IPS-18a (cell line): ENCODE measurements at regions not wholly inside any gene's neighbourhood (a gene's known extent, or its start where the extent isn't known, plus 50 kb on each side); places are given as distances from the start of the nearest gene placed in this dataset.

ENCODE experiments used
- H3K27ac ChIP-seq: one replicate; pipeline ENCODE4 v1.5.1; 2013; ENCODE audit warnings: low read length
- H3K27me3 ChIP-seq: one replicate; pipeline ENCODE4 v1.6.1; 2013; ENCODE audit warnings: mild to moderate bottlenecking, low read length; ENCODE audit not compliant: control insufficient read depth, insufficient read depth
- H3K36me3 ChIP-seq: one replicate; pipeline ENCODE4 v1.6.1; 2013; ENCODE audit warnings: low read depth, low read length; ENCODE audit not compliant: control insufficient read depth
- H3K4me1 ChIP-seq: one replicate; pipeline ENCODE4 v1.6.1; 2013; ENCODE audit warnings: low read depth, low read length; ENCODE audit not compliant: control insufficient read depth
- H3K4me3 ChIP-seq: one replicate; pipeline ENCODE4 v1.5.1; 2013; ENCODE audit warnings: low read length
- H3K9ac ChIP-seq: one replicate; pipeline ENCODE4 v1.6.1; 2013; ENCODE audit warnings: mild to moderate bottlenecking, low read length, moderate library complexity
- H3K9me3 ChIP-seq: one replicate; pipeline ENCODE4 v1.6.1; 2013; ENCODE audit warnings: low read depth, low read length; ENCODE audit not compliant: control insufficient read depth

- Histone ChIP-seq H3K9ac (no peak overlapping the region), H3K27ac (no peak overlapping the region), H3K36me3 (no peaks in the 10 kb centered on the region), H3K9me3 (no peaks in the 10 kb centered on the region), H3K27me3 (no peaks in the 10 kb centered on the region), H3K4me3 (no peak overlapping the region), H3K4me1 (no peaks in the 10 kb centered on the region)
Measured at GRCh38 chr12:67457778-67458665, 188.9 kb downstream of the CAND1 start.

- H3K9ac ChIP-seq, result no peak overlapping the region
- H3K27me3 ChIP-seq, result no peaks in the 10 kb centered on the region
- no peaks in the 10 kb centered on the region for H3K4me1 ChIP-seq
- no peaks in the 10 kb centered on the region for H3K36me3 ChIP-seq
- H3K27ac ChIP-seq, result no peak overlapping the region
- no peak overlapping the region for H3K4me3 ChIP-seq
- no peaks in the 10 kb centered on the region for H3K9me3 ChIP-seq
Measured at GRCh38 chr12:67459173-67459572, 189.4 kb upstream of the DYRK2 start.

- Histone ChIP-seq H3K27ac (no peak overlapping the region), H3K9me3 (no peaks in the 10 kb centered on the region), H3K27me3 (no peaks in the 10 kb centered on the region), H3K4me1 (no peaks in the 10 kb centered on the region), H3K36me3 (no peaks in the 10 kb centered on the region), H3K9ac (no peak overlapping the region), H3K4me3 (no peak overlapping the region)
Measured at GRCh38 chr12:67459578-67459977, 189.0 kb upstream of the DYRK2 start.

GRCh38 chr12:67460388-67460787 is 188.2 kb upstream of the DYRK2 start:
- Histone ChIP-seq H3K9me3 (no peaks in the 10 kb centered on the region), H3K27me3 (no peaks in the 10 kb centered on the region), H3K4me1 (no peaks in the 10 kb centered on the region), H3K36me3 (no peaks in the 10 kb centered on the region), H3K27ac (no peak overlapping the region), H3K4me3 (no peak overlapping the region), H3K9ac (no peak overlapping the region)

GRCh38 chr12:67468549-67469245 is 179.8 kb upstream of the DYRK2 start:
- H3K9me3 ChIP-seq, result no peaks in the 10 kb centered on the region
- no peak overlapping the region for H3K9ac ChIP-seq

GRCh38 chr12:67469666-67470065 is 178.9 kb upstream of the DYRK2 start:
- Histone ChIP-seq H3K9me3 (no peaks in the 10 kb centered on the region), H3K27ac (no peak overlapping the region), H3K27me3 (no peaks in the 10 kb centered on the region), H3K9ac (no peak overlapping the region), H3K4me3 (no peak overlapping the region), H3K36me3 (no peaks in the 10 kb centered on the region), H3K4me1 (peaks cover 13% of the 10 kb centered on the region)

More at GRCh38 chr12:67468549-67469245, 179.8 kb upstream of the DYRK2 start:
- Histone ChIP-seq H3K4me3 (no peak overlapping the region), H3K27me3 (no peaks in the 10 kb centered on the region), H3K27ac (no peak overlapping the region), H3K36me3 (no peaks in the 10 kb centered on the region), H3K4me1 (peaks cover 11% of the 10 kb centered on the region)

- H3K4me1 ChIP-seq, result peaks cover 13% of the 10 kb centered on the region
- H3K9ac ChIP-seq, result no peak overlapping the region
- H3K36me3 ChIP-seq, result no peaks in the 10 kb centered on the region
- no peak overlapping the region for H3K27ac ChIP-seq
- H3K9me3 ChIP-seq, result no peaks in the 10 kb centered on the region
- H3K4me3 ChIP-seq, result no peak overlapping the region
- no peaks in the 10 kb centered on the region for H3K27me3 ChIP-seq
Measured at GRCh38 chr12:67471810-67472209, 176.7 kb upstream of the DYRK2 start.

GRCh38 chr12:67472539-67472938 is 176.0 kb upstream of the DYRK2 start:
- no peaks in the 10 kb centered on the region for H3K36me3 ChIP-seq
- H3K9ac ChIP-seq, result no peak overlapping the region
- no peak overlapping the region for H3K27ac ChIP-seq
- H3K4me3 ChIP-seq, result no peak overlapping the region
- H3K9me3 ChIP-seq, result no peaks in the 10 kb centered on the region
- no peaks in the 10 kb centered on the region for H3K27me3 ChIP-seq
- H3K4me1 ChIP-seq, result peaks cover 13% of the 10 kb centered on the region

- Histone ChIP-seq H3K27me3 (no peaks in the 10 kb centered on the region), H3K9me3 (no peaks in the 10 kb centered on the region), H3K27ac (no peak overlapping the region), H3K36me3 (no peaks in the 10 kb centered on the region), H3K4me3 (no peak overlapping the region), H3K9ac (no peak overlapping the region), H3K4me1 (peaks cover 7% of the 10 kb centered on the region)
Measured at GRCh38 chr12:67474934-67475620, 173.5 kb upstream of the DYRK2 start.

- Histone ChIP-seq H3K27me3 (no peaks in the 10 kb centered on the region), H3K9ac (no peak overlapping the region), H3K4me3 (no peak overlapping the region), H3K9me3 (no peaks in the 10 kb centered on the region), H3K36me3 (no peaks in the 10 kb centered on the region), H3K27ac (no peak overlapping the region), H3K4me1 (peaks cover 4% of the 10 kb centered on the region)
Measured at GRCh38 chr12:67475725-67476124, 172.8 kb upstream of the DYRK2 start.

GRCh38 chr12:67477681-67478265 is 170.8 kb upstream of the DYRK2 start:
- Histone ChIP-seq H3K27ac (no peak overlapping the region), H3K36me3 (no peaks in the 10 kb centered on the region), H3K9me3 (no peaks in the 10 kb centered on the region), H3K9ac (no peak overlapping the region), H3K4me3 (no peak overlapping the region), H3K27me3 (no peaks in the 10 kb centered on the region), H3K4me1 (peaks cover 4% of the 10 kb centered on the region)
